ENCODE measurements at regions not wholly inside any gene's neighbourhood (a gene's known extent, or its start where the extent isn't known, plus 50 kb on each side); places are given as distances from the start of the nearest gene placed in this dataset.

DNA sequence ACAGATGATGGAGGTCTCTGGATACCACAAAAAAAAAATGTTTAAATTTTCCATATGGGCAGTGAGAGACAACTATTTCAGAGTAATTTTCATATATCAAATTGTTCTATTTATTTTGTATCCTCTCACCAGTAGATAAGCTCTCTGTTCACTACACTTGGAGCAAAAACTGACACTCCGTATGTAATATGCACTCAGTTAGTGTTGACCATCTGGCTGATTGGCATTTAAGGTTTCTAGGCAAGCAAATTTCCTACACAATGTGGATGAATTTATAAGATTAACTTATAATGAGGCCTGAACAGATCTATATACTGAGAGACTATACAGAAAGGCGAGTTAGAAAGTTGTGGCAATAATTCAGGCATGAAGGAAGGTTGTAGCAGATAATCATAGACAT lies 836.5 kb upstream of the SEMA6D start:
- TF ChIP-seq, protein P1, sequence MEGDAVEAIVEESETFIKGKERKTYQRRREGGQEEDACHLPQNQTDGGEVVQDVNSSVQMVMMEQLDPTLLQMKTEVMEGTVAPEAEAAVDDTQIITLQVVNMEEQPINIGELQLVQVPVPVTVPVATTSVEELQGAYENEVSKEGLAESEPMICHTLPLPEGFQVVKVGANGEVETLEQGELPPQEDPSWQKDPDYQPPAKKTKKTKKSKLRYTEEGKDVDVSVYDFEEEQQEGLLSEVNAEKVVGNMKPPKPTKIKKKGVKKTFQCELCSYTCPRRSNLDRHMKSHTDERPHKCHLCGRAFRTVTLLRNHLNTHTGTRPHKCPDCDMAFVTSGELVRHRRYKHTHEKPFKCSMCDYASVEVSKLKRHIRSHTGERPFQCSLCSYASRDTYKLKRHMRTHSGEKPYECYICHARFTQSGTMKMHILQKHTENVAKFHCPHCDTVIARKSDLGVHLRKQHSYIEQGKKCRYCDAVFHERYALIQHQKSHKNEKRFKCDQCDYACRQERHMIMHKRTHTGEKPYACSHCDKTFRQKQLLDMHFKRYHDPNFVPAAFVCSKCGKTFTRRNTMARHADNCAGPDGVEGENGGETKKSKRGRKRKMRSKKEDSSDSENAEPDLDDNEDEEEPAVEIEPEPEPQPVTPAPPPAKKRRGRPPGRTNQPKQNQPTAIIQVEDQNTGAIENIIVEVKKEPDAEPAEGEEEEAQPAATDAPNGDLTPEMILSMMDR (IDR thresholded peaks at IDR 0.05; ENCODE audit: low read length): no peak
- no peak for TF ChIP-seq EZH2 (optimal IDR thresholded peaks at IDR 0.05; ENCODE audit: low read depth, low read length)

All from MM.1S (cell line).